HepG2 (cell line): ENCODE measurements at regions not wholly inside any gene's neighbourhood (a gene's known extent, or its start where the extent isn't known, plus 50 kb on each side); places are given as distances from the start of the nearest gene placed in this dataset.

Source experiments
- KMT2A ChIP-seq: sonication (generic); formaldehyde crosslinking; IDR thresholded peaks from 2 replicates; pipeline ENCODE4 v1.4.0; 2020; ENCODE audit warnings: missing genetic modification reagents
- RFX5 ChIP-seq: IDR thresholded peaks from 2 replicates; pipeline ENCODE4 v1.6.1; 2011; ENCODE audit warnings: low read depth, low read length, improper control_type of control experiment
- TF ChIP-seq, protein P1 (sequence below): sonication (generic); formaldehyde crosslinking; IDR thresholded peaks from 2 replicates; pipeline ENCODE4 v1.5.0; 2020; ENCODE audit warnings: missing genetic modification reagents

- TF ChIP-seq RFX5 (no peak), KMT2A (CRISPR knock-in tag) (no peak)
- TF ChIP-seq, protein P1, sequence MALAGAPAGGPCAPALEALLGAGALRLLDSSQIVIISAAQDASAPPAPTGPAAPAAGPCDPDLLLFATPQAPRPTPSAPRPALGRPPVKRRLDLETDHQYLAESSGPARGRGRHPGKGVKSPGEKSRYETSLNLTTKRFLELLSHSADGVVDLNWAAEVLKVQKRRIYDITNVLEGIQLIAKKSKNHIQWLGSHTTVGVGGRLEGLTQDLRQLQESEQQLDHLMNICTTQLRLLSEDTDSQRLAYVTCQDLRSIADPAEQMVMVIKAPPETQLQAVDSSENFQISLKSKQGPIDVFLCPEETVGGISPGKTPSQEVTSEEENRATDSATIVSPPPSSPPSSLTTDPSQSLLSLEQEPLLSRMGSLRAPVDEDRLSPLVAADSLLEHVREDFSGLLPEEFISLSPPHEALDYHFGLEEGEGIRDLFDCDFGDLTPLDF (CRISPR knock-in tag) = no peak
These were observed 234.4 kb downstream of the LPIN1 start for GRCh38 chr2:11980809-11981208.
